ENCODE measurements at regions not wholly inside any gene's neighbourhood (a gene's known extent, or its start where the extent isn't known, plus 50 kb on each side); places are given as distances from the start of the nearest gene placed in this dataset.
"Not testable (repeated sequence)": the region's sequence is repeated elsewhere in the genome, so short reads cannot be mapped to it uniquely, and the experiment has no call there.

- DNase-seq: no peak
Measured at GRCh38 chr3:106120356-106120755, 251.5 kb upstream of the CBLB start.

- DNase-seq: no peak
Measured at GRCh38 chr3:106121491-106122289, 252.9 kb upstream of the CBLB start.

- no peak for DNase-seq
Measured at GRCh38 chr3:106124818-106125217, 256.0 kb upstream of the CBLB start.

GRCh38 chr3:106125321-106125720, 256.5 kb upstream of the CBLB start:
- DNase-seq: no peak

- DNase-seq: no peak
Measured at GRCh38 chr3:106126067-106126845, 257.4 kb upstream of the CBLB start.

GRCh38 chr3:106126846-106127235, 258.0 kb upstream of the CBLB start:
- DNase-seq: no peak

- DNase-seq: no peak
Measured at GRCh38 chr3:106129939-106130338, 261.1 kb upstream of the CBLB start.

GRCh38 chr3:106130384-106131198, 261.8 kb upstream of the CBLB start:
- no peak for DNase-seq

- no peak for DNase-seq
Measured at GRCh38 chr3:106135451-106136160, 266.8 kb upstream of the CBLB start.

- no peak for DNase-seq
Measured at GRCh38 chr3:106139826-106140225, 271.0 kb upstream of the CBLB start.

GRCh38 chr3:106140431-106140830, 271.6 kb upstream of the CBLB start:
- no peak for DNase-seq

GRCh38 chr3:106144030-106144429, 275.2 kb upstream of the CBLB start:
- no peak for DNase-seq

GRCh38 chr3:106148440-106149082, 279.7 kb upstream of the CBLB start:
- DNase-seq: not testable (repeated sequence)

GRCh38 chr3:106157411-106157810, 288.6 kb upstream of the CBLB start:
- DNase-seq: no peak

GRCh38 chr3:106160396-106160795, 291.6 kb upstream of the CBLB start:
- no peak for DNase-seq

GRCh38 chr3:106161246-106161645, 292.4 kb upstream of the CBLB start:
- DNase-seq: no peak

GRCh38 chr3:106167728-106168127, 298.9 kb upstream of the CBLB start:
- no peak for DNase-seq

- DNase-seq: no peak
Measured at GRCh38 chr3:106168962-106169750, 300.3 kb upstream of the CBLB start.

GRCh38 chr3:106170636-106171035, 301.8 kb upstream of the CBLB start:
- DNase-seq: no peak

- DNase-seq: no peak
Measured at GRCh38 chr3:106172101-106172500, 303.3 kb upstream of the CBLB start.

GRCh38 chr3:106172780-106173179, 304.0 kb upstream of the CBLB start:
- no peak for DNase-seq

Data from left kidney (tissue), 1 donor.